Urinary bladder (tissue), 3 donors: ENCODE measurements at regions not wholly inside any gene's neighbourhood (a gene's known extent, or its start where the extent isn't known, plus 50 kb on each side); places are given as distances from the start of the nearest gene placed in this dataset.
"Not testable (repeated sequence)": the region's sequence is repeated elsewhere in the genome, so short reads cannot be mapped to it uniquely, and the experiment has no call there.

ENCODE experiments used
- DNase-seq: peaks from one replicate; pipeline ENCODE4 v3.0.0-alpha.2; 2015; ENCODE audit errors: extremely low spot score
- H3K27ac ChIP-seq: one replicate; pipeline ENCODE4 v1.5.1; 2013; ENCODE audit warnings: low read depth, mild to moderate bottlenecking, moderate library complexity
- H3K36me3 ChIP-seq: one replicate; pipeline ENCODE4 v1.6.1; 2013; ENCODE audit warnings: mild to moderate bottlenecking, moderate library complexity; ENCODE audit not compliant: insufficient read depth
- H3K4me1 ChIP-seq: one replicate; pipeline ENCODE4 v1.6.1; 2013; ENCODE audit warnings: mild to moderate bottlenecking, moderate library complexity; ENCODE audit not compliant: insufficient read depth
- H3K4me3 ChIP-seq: one replicate; pipeline ENCODE4 v1.5.1; 2013; ENCODE audit warnings: low read depth, low read length
- WGBS: extraction: QIAGEN DNeasy Blood & Tissue Kit; methylation state at CpG from one replicate; pipeline ENCODE4 v1.1.7; 2013; 5-methylcytosine and 5-hydroxymethylcytosine counted together
- donor health status: healthy with polysubstance abuse.
- donor health status: healthy.

- no peaks in the 10 kb centered on the region for H3K4me1 ChIP-seq
- no peak overlapping the region for H3K4me3 ChIP-seq
- no peak overlapping the region for H3K27ac ChIP-seq
- no peaks in the 10 kb centered on the region for H3K36me3 ChIP-seq
- WGBS = 94% methylated on average over 33 of the region's 33 CpGs
- no peak for DNase-seq
Measured at GRCh38 chr6:165001502-165002157, 307.8 kb downstream of the C6orf118 start.

- Histone ChIP-seq H3K4me1 (no peaks in the 10 kb centered on the region), H3K4me3 (no peak overlapping the region), H3K36me3 (no peaks in the 10 kb centered on the region), H3K27ac (no peak overlapping the region)
- 64% methylated on average over 8 of the region's 8 CpGs for WGBS
- DNase-seq = no peak
Measured at GRCh38 chr6:164998297-164998696, 311.1 kb downstream of the C6orf118 start.

- no peaks in the 10 kb centered on the region for H3K36me3 ChIP-seq
- no peak overlapping the region for H3K27ac ChIP-seq
- 9% methylated on average over 6 of the region's 6 CpGs for WGBS
- H3K4me1 ChIP-seq = no peaks in the 10 kb centered on the region
- H3K4me3 ChIP-seq = no peak overlapping the region
- no peak for DNase-seq
Measured at GRCh38 chr6:164996838-164997237, 312.6 kb downstream of the C6orf118 start.

- Histone ChIP-seq H3K36me3 (no peaks in the 10 kb centered on the region), H3K4me3 (no peak overlapping the region), H3K27ac (no peak overlapping the region), H3K4me1 (no peaks in the 10 kb centered on the region)
- 64% methylated on average over 2 of the region's 2 CpGs for WGBS
- no peak for DNase-seq
Measured at GRCh38 chr6:164991573-164991972, 317.8 kb downstream of the C6orf118 start.

DNA sequence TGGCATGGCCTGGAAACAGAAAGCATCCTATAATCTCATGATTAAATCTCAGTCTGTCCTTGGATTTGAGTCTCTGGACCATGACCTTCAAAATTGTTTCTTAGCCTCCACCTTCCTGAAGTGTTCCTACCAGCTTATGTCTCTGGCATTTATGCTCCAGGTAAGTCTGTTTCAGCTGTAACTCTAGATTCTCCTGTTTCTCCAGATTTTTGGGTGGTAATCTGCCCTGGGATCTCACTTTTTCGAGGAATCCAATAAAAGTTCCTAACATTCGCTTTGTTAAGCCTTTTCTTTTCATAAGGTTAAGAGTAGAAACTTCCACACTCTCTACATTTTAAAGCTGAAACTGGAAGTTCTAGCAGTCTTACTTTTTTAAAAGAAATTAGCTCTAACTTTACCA is 318.5 kb downstream of the C6orf118 start:
- Histone ChIP-seq H3K4me3 (no peak overlapping the region), H3K4me1 (no peaks in the 10 kb centered on the region), H3K27ac (no peak overlapping the region), H3K36me3 (no peaks in the 10 kb centered on the region)
- WGBS = 49% methylated on average over 2 of the region's 2 CpGs
- DNase-seq = no peak

- Histone ChIP-seq H3K4me1 (no peaks in the 10 kb centered on the region), H3K4me3 (no peak overlapping the region), H3K36me3 (no peaks in the 10 kb centered on the region), H3K27ac (no peak overlapping the region)
- DNase-seq = no peak
- WGBS = 22% methylated on average over 3 of the region's 3 CpGs
Measured at GRCh38 chr6:164982389-164982788, 327.0 kb downstream of the C6orf118 start.

DNA sequence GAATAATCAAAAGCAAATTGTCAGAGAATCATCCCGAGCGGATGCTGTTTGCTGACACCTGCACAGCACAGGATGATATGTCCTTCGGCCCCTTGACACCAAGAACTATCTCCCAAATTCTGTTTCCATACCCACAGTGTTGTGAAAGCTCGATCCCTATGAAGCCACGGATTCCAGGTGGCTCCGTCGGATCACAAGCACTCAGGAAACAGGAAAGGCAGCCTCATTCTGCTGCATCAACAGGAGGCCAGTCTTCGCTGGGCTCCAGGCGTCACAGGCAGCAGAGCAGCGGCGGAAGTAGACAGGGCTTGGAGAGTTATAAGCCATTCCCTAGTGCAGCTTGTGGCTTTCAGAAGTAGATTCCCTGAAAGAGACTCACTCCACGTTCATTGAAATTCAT is 342.3 kb downstream of the C6orf118 start:
- Histone ChIP-seq H3K36me3 (no peaks in the 10 kb centered on the region), H3K27ac (no peak overlapping the region), H3K4me3 (no peak overlapping the region), H3K4me1 (no peaks in the 10 kb centered on the region)
- WGBS = 60% methylated on average over 12 of the region's 12 CpGs
- no peak for DNase-seq

DNA sequence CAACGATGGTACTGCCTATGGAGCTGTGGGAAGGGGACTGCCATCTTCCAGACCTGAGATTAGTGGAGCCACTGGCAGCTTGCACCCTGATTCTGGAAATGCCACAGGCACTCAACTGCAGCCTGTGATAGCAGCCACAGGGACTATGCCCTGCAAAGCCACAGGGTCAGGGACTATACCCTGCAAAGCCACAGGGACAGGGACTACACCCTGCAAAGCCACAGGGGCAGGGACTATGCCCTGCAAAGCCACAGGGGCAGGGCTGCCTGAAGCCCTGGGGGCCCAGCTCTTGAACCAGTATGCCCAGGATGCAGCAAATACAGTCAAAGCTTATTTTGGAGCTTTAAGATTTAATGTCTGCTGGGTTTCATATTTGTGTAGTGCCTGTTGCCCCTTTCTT is 346.6 kb downstream of the C6orf118 start:
- 58% methylated on average over 1 of the region's 1 CpG for WGBS
- no peak overlapping the region for H3K4me3 ChIP-seq
- no peak overlapping the region for H3K27ac ChIP-seq
- no peaks in the 10 kb centered on the region for H3K4me1 ChIP-seq
- no peaks in the 10 kb centered on the region for H3K36me3 ChIP-seq
- no peak for DNase-seq

DNA sequence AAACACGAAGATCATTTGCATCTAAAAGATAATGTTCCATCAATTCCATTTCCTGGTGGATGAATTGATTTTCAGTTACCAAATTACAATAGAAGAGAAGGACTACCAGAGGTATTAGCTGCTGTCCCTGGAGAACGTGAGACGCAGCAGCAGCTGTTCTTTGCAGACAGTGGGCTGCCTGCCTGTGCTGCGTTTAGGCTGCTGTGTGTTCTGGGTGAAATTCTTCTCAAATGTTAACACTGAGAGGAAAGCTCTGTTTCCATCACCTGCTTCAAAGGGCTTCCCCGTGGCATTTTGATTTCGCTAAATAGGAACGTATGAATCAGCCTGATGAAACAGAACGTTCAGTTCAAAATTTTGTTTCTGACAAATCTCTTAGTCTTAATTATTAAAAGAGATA is 362.2 kb downstream of the C6orf118 start:
- Histone ChIP-seq H3K4me1 (no peaks in the 10 kb centered on the region), H3K27ac (no peak overlapping the region), H3K4me3 (no peak overlapping the region), H3K36me3 (no peaks in the 10 kb centered on the region)
- no peak for DNase-seq
- WGBS = 49% methylated on average over 8 of the region's 8 CpGs

GRCh38 chr6:164942271-164942670 is 367.1 kb downstream of the C6orf118 start:
- WGBS = 79% methylated on average over 1 of the region's 1 CpG
- Histone ChIP-seq H3K36me3 (no peaks in the 10 kb centered on the region), H3K27ac (no peak overlapping the region), H3K4me1 (no peaks in the 10 kb centered on the region), H3K4me3 (no peak overlapping the region)
- DNase-seq = no peak

DNA sequence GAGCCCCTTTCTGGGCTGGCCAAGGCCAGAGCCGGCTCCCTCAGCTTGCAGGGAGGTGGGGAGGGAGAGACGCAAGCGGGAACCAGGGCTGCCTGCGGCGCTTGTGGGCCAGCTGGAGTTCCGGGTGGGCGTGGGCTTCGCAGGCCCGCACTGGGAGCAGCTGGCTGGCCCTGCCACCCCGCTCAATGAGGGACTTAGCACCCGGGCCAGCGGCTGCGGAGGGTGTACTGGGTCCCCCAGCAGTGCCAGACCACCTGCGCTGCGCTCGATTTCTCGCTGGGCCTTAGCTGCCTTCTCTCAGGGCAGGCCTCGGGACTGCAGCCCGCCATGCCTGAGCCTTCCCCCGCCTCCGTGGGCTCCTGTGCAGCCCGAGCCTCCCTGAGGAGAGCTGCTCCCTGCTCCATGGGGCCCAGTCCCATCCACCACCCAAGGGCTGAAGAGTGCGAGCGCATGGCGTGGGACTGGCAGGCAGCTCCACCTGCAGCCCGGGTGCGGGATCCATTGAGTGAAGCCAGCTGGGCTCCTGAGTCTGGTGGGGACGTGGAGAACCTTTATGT is 376.1 kb downstream of the C6orf118 start:
- H3K4me1 ChIP-seq, H3K4me3 ChIP-seq, H3K27ac ChIP-seq, DNase-seq, H3K36me3 ChIP-seq: not testable (repeated sequence)
- 93% methylated on average over 28 of the region's 28 CpGs for WGBS

- Histone ChIP-seq H3K36me3 (no peaks in the 10 kb centered on the region), H3K27ac (no peak overlapping the region), H3K4me3 (no peak overlapping the region), H3K4me1 (no peaks in the 10 kb centered on the region)
- DNase-seq = no peak
- 62% methylated on average over 13 of the region's 13 CpGs for WGBS
Measured at GRCh38 chr6:164929408-164929977, 379.9 kb downstream of the C6orf118 start.

GRCh38 chr6:164928728-164929407 is 380.5 kb downstream of the C6orf118 start:
- no peaks in the 10 kb centered on the region for H3K4me1 ChIP-seq
- no peaks in the 10 kb centered on the region for H3K36me3 ChIP-seq
- no peak for DNase-seq
- no peak overlapping the region for H3K4me3 ChIP-seq
- WGBS = 60% methylated on average over 8 of the region's 8 CpGs
- H3K27ac ChIP-seq = no peak overlapping the region
